ENCODE measurements at regions not wholly inside any gene's neighbourhood (a gene's known extent, or its start where the extent isn't known, plus 50 kb on each side); places are given as distances from the start of the nearest gene placed in this dataset.

GRCh38 chr13:75214846-75215245 is 267.1 kb downstream of the TBC1D4 start:
- no peak for TF ChIP-seq CTCF (IDR thresholded peaks at IDR 0.05)
- TF ChIP-seq POLR2AphosphoS5 (IDR thresholded peaks at IDR 0.05; ENCODE audit: low read depth, low read length), result no peak
- TF ChIP-seq REST (IDR thresholded peaks at IDR 0.05; ENCODE audit: insufficient read depth in 1 of 2, low read depth in 2 of 2, low read length in 1 of 2), result no peak
- TF ChIP-seq SIN3A (IDR thresholded peaks at IDR 0.05; ENCODE audit: borderline replicate concordance, insufficient read depth, low read depth, low read length), result no peak

Data from Panc1 (cell line).